ENCODE measurements at regions not wholly inside any gene's neighbourhood (a gene's known extent, or its start where the extent isn't known, plus 50 kb on each side); places are given as distances from the start of the nearest gene placed in this dataset.

GRCh38 chr6:19327661-19328060 is 509.5 kb upstream of the ID4 start:
- TF ChIP-seq CTCF (IDR thresholded peaks at IDR 0.05): no peak
- TF ChIP-seq POLR2A (IDR thresholded peaks at IDR 0.05): no peak
